Fibroblast of the aortic adventitia (primary cell): ENCODE measurements at regions not wholly inside any gene's neighbourhood (a gene's known extent, or its start where the extent isn't known, plus 50 kb on each side); places are given as distances from the start of the nearest gene placed in this dataset.

Source experiments
- DNase-seq: peaks from one replicate; pipeline ENCODE4 v3.0.0-alpha.2; 2010; ENCODE audit warnings: low read depth
- H3K4me3 ChIP-seq: 2 replicates; pipeline ENCODE4 v1.5.1; 2011; ENCODE audit warnings: low read depth, mild to moderate bottlenecking, control low read depth, low read length, moderate library complexity
- TF ChIP-seq, protein P1 (sequence below): IDR thresholded peaks from 2 replicates; pipeline ENCODE4 v1.5.1; 2011; ENCODE audit warnings: mild to moderate bottlenecking, low read length, control low read depth, inconsistent platforms; ENCODE audit not compliant: insufficient read depth

- TF ChIP-seq, protein P1, sequence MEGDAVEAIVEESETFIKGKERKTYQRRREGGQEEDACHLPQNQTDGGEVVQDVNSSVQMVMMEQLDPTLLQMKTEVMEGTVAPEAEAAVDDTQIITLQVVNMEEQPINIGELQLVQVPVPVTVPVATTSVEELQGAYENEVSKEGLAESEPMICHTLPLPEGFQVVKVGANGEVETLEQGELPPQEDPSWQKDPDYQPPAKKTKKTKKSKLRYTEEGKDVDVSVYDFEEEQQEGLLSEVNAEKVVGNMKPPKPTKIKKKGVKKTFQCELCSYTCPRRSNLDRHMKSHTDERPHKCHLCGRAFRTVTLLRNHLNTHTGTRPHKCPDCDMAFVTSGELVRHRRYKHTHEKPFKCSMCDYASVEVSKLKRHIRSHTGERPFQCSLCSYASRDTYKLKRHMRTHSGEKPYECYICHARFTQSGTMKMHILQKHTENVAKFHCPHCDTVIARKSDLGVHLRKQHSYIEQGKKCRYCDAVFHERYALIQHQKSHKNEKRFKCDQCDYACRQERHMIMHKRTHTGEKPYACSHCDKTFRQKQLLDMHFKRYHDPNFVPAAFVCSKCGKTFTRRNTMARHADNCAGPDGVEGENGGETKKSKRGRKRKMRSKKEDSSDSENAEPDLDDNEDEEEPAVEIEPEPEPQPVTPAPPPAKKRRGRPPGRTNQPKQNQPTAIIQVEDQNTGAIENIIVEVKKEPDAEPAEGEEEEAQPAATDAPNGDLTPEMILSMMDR: no peak
- H3K4me3 ChIP-seq: no peak overlapping the region
- DNase-seq: no peak
Measured at GRCh38 chr5:4007001-4007400, 411.4 kb downstream of the IRX1 start.

DNA sequence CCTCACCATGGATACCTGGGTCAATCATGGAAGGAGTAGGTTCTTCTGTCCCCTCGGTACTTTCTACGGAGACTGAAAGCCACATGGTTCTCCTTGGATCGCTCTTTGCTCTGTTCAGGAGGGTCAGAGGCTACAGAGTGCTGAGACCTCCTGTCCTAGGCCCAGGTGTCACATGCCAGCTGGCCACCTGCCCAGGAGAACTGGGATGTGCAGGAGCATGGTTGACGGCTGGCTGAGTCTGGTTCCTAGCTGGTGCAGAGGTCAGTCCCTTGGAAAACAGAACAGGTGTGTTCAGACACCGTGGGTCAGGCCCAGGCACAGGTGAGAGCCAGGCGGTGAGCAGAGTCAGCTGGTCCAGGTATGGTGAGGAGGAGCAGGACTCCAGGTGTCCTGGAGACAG lies 416.3 kb downstream of the IRX1 start:
- H3K4me3 ChIP-seq: no peak overlapping the region
- no peak for DNase-seq
- TF ChIP-seq, protein P1: no peak

DNA sequence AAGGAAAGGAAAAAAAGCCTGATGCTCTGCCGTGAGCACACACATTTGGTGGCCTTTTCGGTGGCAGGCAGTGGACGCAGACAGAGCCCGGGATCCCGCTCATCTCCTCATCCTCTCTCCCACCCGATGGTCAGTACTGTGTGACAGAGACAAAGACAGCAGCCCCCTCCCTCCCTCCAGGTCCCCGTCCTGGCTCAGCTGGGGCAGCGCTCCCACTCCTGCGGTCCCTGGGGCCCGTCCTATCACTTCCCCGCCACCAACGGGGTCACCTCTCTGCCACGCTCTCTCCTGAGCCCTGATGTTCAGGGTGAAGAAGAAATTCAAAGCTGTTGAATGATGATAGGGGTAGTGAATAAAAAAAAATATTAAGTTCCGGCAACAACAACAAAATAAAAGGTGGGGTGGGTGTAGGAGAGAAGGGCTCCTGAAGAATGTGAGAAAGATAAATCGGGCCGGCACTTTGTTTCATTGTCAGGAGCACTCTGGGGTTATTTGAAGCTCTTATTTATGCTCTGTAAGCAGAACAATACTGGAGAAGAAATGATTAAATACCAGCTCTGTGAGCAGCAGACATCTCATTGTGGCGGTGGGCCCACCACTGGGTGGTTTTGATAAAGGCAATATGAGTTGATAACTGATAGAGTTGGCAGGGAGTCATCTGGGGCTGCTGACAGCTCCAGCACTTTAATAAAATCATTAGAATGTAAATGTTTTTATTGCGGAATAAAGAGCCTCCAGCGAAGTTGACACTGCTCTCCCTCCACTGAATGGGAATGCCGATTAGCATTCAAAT lies 417.7 kb downstream of the IRX1 start:
- H3K4me3 ChIP-seq: no peak overlapping the region
- DNase-seq: no peak
- TF ChIP-seq, protein P1: no peak

DNA sequence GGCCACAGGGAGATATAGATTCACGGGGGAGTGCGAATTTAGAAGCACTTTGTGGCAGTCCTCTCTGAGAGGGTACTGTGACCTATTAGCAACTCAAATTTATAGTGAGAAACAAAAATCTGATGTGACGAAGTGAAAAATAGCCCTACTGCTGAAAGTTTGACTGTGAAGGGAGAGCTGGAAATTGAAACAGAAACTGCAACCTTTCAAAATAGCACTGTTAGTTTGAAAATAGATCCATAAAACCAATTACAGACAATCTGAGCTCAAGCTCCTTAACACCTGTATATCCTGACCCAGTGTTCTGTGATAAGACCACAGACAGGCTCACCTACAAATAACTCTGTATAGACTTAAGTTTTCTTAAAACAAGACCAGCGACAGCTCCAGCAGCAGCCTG lies 420.1 kb downstream of the IRX1 start:
- TF ChIP-seq, protein P1: no peak
- no peak overlapping the region for H3K4me3 ChIP-seq
- no peak for DNase-seq

DNA sequence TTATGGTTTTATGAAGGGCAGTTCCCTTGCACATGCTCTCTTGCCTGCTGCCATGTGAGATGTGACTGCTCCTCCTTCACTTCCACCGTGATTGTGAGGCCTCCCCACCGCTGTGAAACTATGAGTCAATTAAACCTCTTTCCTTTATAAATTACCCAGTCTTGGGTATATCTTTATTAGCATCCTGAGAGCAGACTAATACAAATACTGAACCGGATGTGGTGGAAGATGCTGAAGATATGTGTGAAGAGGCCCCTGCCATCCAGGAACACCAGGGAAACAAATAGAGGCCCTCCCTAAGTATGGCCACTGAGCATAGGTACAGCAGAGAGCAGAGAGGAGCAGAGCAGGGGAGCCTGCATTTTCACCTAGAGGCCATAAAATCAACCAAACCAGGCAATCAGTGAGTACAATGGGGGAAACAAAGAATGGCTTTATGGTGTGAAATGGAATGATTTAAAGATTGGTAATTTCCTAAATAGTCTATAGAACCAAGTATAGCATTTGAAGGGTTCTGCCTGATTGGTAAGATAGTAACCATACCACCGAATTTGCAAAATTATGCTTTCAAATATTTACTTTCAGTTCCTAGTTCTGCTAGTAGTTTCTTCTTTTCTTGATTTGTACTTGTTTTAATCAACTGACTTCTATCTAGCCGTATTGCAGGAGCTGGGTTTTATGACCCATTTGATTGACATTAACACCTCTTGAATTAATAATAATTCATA lies 421.6 kb downstream of the IRX1 start:
- TF ChIP-seq, protein P1: no peak
- no peak overlapping the region for H3K4me3 ChIP-seq
- DNase-seq: no peak

DNA sequence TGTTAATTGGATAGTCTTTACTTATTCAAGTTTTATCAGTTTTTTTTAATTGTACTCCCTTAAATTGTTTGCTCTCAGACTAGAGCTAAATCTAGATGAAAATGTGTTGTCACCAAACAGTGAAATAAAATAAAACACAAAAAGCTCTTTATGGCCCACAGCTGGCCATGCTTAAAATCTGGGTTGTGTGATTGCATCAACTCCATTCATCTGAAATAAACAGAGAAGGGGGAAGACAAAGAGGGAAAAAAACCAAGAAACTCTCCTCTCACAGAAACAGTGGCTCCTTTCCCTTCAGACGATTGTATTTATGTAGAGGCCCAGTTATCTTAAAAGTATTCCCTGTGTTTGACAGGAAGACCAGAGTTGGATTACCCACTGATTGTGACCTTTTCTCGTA lies 422.4 kb downstream of the IRX1 start:
- DNase-seq: no peak
- no peak overlapping the region for H3K4me3 ChIP-seq
- TF ChIP-seq, protein P1: no peak
